ENCODE measurements at regions not wholly inside any gene's neighbourhood (a gene's known extent, or its start where the extent isn't known, plus 50 kb on each side); places are given as distances from the start of the nearest gene placed in this dataset.

- H3K36me3 ChIP-seq = no peaks in the 10 kb centered on the region
- no peak overlapping the region for H3K4me3 ChIP-seq
- no peaks in the 10 kb centered on the region for H3K4me1 ChIP-seq
- intact Hi-C loops (cut with DNase I; ENCODE audit: low total_unique reads) = no loop called here
- H3K27me3 ChIP-seq (replicated peaks in 1 of 7) = no peaks in the 10 kb centered on the region
- TF ChIP-seq POLR2AphosphoS5 (IDR thresholded peaks at IDR 0.05) (no peak), POLR2A (IDR thresholded peaks at IDR 0.05) (no peak), CTCF (IDR thresholded peaks at IDR 0.05 in 8 of 11, conservative IDR thresholded peaks at IDR 0.05 in 3 of 11) (no peak)
- H3K9me3 ChIP-seq = peaks cover 0 to 25% (median 2%) of the 10 kb centered on the region in 8 donors
- no peak overlapping the region for H3K27ac ChIP-seq
- no peak for DNase-seq
- WGBS, 5 donors = 86 to 96% (median 91%) methylated on average over 4 to 5 of the region's 5 CpGs
Measured at GRCh38 chr13:67877031-67877430, 646.9 kb upstream of the PCDH9 start.

- no peaks in the 10 kb centered on the region for H3K27me3 ChIP-seq (replicated peaks in 1 of 7)
- no peak for DNase-seq
- H3K9me3 ChIP-seq = peaks cover 2 to 53% (median 38%) of the 10 kb centered on the region in 8 donors
- 82 to 91% (median 86%) methylated on average over 2 of the region's 2 CpGs for WGBS, 5 donors
- intact Hi-C loops (cut with DNase I; ENCODE audit: low total_unique reads) = no loop called here
- no peaks in the 10 kb centered on the region for H3K36me3 ChIP-seq
- no peak for TF ChIP-seq CTCF (IDR thresholded peaks at IDR 0.05 in 8 of 11, conservative IDR thresholded peaks at IDR 0.05 in 3 of 11)
- H3K4me3 ChIP-seq = no peak overlapping the region
- no peaks in the 10 kb centered on the region for H3K4me1 ChIP-seq
- H3K27ac ChIP-seq = no peak overlapping the region
Measured at GRCh38 chr13:67867206-67867605, 637.1 kb upstream of the PCDH9 start.

DNA sequence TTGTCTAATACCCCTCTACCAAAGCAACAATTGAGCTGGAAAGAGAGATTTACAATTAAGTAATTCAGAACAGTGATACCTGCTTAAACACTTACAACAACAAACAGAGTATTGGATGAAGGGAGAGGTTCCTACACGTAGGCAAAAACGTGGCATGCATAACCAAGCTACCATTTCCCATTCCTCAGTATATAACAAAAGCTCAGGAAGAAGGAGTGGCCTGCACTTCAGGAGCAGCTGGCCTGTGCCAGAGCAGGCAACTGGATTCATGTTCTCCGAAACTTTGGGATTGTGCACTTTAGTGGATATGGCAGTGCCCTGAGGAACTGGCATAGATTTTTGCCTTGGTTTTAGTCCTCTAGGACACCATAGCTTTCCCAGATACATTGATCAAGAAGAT, 630.2 kb upstream of the PCDH9 start:
- no peak for TF ChIP-seq POLR2A (IDR thresholded peaks at IDR 0.05)
- TF ChIP-seq CTCF (IDR thresholded peaks at IDR 0.05 in 8 of 11, conservative IDR thresholded peaks at IDR 0.05 in 3 of 11) = no peak
- TF ChIP-seq POLR2AphosphoS5 (IDR thresholded peaks at IDR 0.05) = no peak
- DNase-seq = no peak

DNA sequence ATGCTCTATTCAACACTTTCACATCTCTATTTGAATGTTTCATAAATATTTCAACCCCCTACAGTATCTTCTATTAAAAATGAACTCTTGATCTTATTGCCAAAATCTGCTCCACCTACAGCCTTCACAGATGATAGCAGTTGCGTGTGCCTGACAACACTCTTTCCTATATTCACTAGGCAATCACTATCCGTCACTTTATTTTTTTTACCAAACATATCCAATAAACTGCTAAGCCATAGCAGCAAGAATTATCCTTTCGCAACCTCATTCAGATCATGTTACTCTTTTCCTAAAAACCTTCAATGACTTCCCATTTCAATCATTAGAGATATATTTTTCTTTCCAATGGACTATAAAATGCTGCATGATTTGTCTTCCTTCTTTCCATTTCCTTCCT, 629.8 kb upstream of the PCDH9 start:
- Histone ChIP-seq H3K4me3 (no peak overlapping the region), H3K9me3 (peaks cover 0 to 34% (median 21%) of the 10 kb centered on the region in 8 donors), H3K4me1 (no peaks in the 10 kb centered on the region), H3K36me3 (no peaks in the 10 kb centered on the region), H3K27ac (no peak overlapping the region), H3K27me3 (replicated peaks in 1 of 7) (no peaks in the 10 kb centered on the region)
- no peak for DNase-seq
- WGBS, 5 donors = 89 to 95% (median 90%) methylated on average over 3 of the region's 3 CpGs
- intact Hi-C loops (cut with DNase I; ENCODE audit: low total_unique reads) = no loop called here
- TF ChIP-seq CTCF (IDR thresholded peaks at IDR 0.05 in 8 of 11, conservative IDR thresholded peaks at IDR 0.05 in 3 of 11) (no peak), POLR2AphosphoS5 (IDR thresholded peaks at IDR 0.05) (no peak), POLR2A (IDR thresholded peaks at IDR 0.05) (no peak)

More for the DNA sequence above, 630.2 kb upstream of the PCDH9 start:
- Histone ChIP-seq H3K27ac (no peak overlapping the region), H3K4me3 (no peak overlapping the region), H3K9me3 (peaks cover 0 to 34% (median 23%) of the 10 kb centered on the region in 8 donors), H3K27me3 (replicated peaks in 1 of 7) (no peaks in the 10 kb centered on the region), H3K36me3 (no peaks in the 10 kb centered on the region), H3K4me1 (no peaks in the 10 kb centered on the region)
- 58 to 75% (median 62%) methylated on average over 3 of the region's 3 CpGs for WGBS, 5 donors
- intact Hi-C loops (cut with DNase I; ENCODE audit: low total_unique reads) = no loop called here

Data from spleen (tissue), 11 donors.